ENCODE measurements at regions not wholly inside any gene's neighbourhood (a gene's known extent, or its start where the extent isn't known, plus 50 kb on each side); places are given as distances from the start of the nearest gene placed in this dataset.

DNA sequence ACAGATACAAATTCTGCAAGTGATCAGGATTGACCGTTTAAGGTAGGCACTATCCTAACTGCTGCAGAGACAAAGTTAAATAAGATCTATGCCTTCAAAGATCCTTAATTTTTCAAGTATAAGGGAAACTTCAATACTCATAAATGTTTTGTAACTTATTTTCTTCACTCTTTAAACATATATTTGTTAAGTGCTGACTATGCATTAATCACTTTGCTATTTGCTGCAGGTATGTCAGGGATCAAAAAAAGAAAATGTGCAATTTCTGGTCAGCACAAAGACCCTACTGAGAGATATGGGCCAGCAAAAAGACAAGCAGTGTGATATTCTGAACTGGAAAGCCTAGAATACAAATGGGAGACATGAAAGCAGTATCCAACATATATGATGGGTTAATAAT, 756.1 kb upstream of the PCDH9 start:
- no peaks in the 10 kb centered on the region for H3K36me3 ChIP-seq (ENCODE audit: control insufficient read depth in 3 of 3, insufficient read depth in 2 of 3, low read depth in 1 of 3, low read length in 3 of 3)
- no peaks in the 10 kb centered on the region for H3K9me3 ChIP-seq (ENCODE audit: control insufficient read depth in 2 of 2, insufficient read depth in 1 of 2, low read depth in 1 of 2, low read length in 1 of 2)
- WGBS, 3 donors: 79 to 91% (median 83%) methylated on average over 1 of the region's 1 CpG
- H3K4me1 ChIP-seq (ENCODE audit: control insufficient read depth in 3 of 3, insufficient read depth in 2 of 3, low read depth in 1 of 3, low read length in 2 of 3): no peaks in the 10 kb centered on the region
- no peaks in the 10 kb centered on the region for H3K27me3 ChIP-seq (ENCODE audit: control insufficient read depth in 3 of 3, insufficient read depth in 3 of 3, low read length in 3 of 3)
- DNase-seq (no peak), FAIRE-seq (no peak)
- H3K4me3 ChIP-seq (ENCODE audit: low read depth in 1 of 3, low read length in 3 of 3): no peak overlapping the region
- no peak overlapping the region for H3K27ac ChIP-seq (ENCODE audit: low read depth in 1 of 3, low read length in 2 of 3)

- FAIRE-seq: no peak
Observed at GRCh38 chr13:67977066-67977465, 746.9 kb upstream of the PCDH9 start.

DNA sequence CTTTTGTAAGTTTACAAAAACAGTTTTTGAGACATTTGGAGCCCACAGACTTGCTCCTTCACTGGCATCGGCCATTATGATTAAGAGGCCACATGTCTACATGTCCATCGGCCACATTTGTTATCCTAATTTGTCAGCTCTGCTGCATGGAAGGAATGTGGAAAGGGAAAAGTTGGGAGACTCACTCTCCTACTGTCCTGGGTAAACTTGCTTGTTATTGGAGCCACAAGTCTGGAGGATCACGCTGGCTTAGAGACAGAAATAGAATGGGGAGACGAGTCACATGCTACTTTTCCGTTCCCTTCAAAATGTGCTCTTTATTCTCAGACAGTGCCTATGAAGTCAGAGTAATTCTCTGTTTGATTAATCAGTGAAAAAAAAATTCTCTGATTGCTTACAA, 741.2 kb upstream of the PCDH9 start:
- DNase-seq (no peak), FAIRE-seq (no peak)
- H3K9me3 ChIP-seq (ENCODE audit: control insufficient read depth in 2 of 2, insufficient read depth in 1 of 2, low read depth in 1 of 2, low read length in 1 of 2): no peaks in the 10 kb centered on the region
- H3K4me3 ChIP-seq (ENCODE audit: low read depth in 1 of 3, low read length in 3 of 3): no peak overlapping the region
- 79 to 88% (median 83%) methylated on average over 5 of the region's 5 CpGs for WGBS, 3 donors
- H3K4me1 ChIP-seq (ENCODE audit: control insufficient read depth in 3 of 3, insufficient read depth in 2 of 3, low read depth in 1 of 3, low read length in 2 of 3): no peaks in the 10 kb centered on the region
- no peaks in the 10 kb centered on the region for H3K27me3 ChIP-seq (ENCODE audit: control insufficient read depth in 3 of 3, insufficient read depth in 3 of 3, low read length in 3 of 3)
- H3K36me3 ChIP-seq (ENCODE audit: control insufficient read depth in 3 of 3, insufficient read depth in 2 of 3, low read depth in 1 of 3, low read length in 3 of 3): no peaks in the 10 kb centered on the region
- H3K27ac ChIP-seq (ENCODE audit: low read depth in 1 of 3, low read length in 2 of 3): no peak overlapping the region

More at GRCh38 chr13:67977066-67977465, 746.9 kb upstream of the PCDH9 start:
- H3K4me1 ChIP-seq (ENCODE audit: control insufficient read depth in 3 of 3, insufficient read depth in 2 of 3, low read depth in 1 of 3, low read length in 2 of 3): no peaks in the 10 kb centered on the region
- H3K36me3 ChIP-seq (ENCODE audit: control insufficient read depth in 3 of 3, insufficient read depth in 2 of 3, low read depth in 1 of 3, low read length in 3 of 3): no peaks in the 10 kb centered on the region
- no peak for DNase-seq
- 55 to 81% (median 69%) methylated on average over 2 of the region's 2 CpGs for WGBS, 3 donors
- no peak overlapping the region for H3K27ac ChIP-seq (ENCODE audit: low read depth in 1 of 3, low read length in 2 of 3)
- no peaks in the 10 kb centered on the region for H3K9me3 ChIP-seq (ENCODE audit: control insufficient read depth in 2 of 2, insufficient read depth in 1 of 2, low read depth in 1 of 2, low read length in 1 of 2)
- H3K27me3 ChIP-seq (ENCODE audit: control insufficient read depth in 3 of 3, insufficient read depth in 3 of 3, low read length in 3 of 3): no peaks in the 10 kb centered on the region
- H3K4me3 ChIP-seq (ENCODE audit: low read depth in 1 of 3, low read length in 3 of 3): no peak overlapping the region

DNA sequence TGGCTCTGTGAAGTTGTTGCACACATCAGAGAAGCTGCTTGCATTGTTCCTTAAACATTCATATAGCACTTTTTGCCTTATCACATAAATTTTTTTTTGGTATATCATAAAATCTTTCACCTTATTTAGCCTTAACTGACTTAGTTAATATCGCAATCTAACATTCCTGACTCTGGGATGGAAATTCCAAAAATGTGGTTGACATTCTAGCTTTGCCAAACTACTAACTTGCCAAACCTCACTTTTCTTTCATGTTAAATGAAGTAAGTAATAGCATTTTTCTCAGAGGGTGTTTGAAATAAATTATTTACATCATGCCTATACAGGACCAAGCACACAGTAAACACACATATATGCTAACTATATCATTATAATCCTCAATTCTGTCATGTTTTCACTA, 736.9 kb upstream of the PCDH9 start:
- H3K36me3 ChIP-seq (ENCODE audit: control insufficient read depth in 3 of 3, insufficient read depth in 2 of 3, low read depth in 1 of 3, low read length in 3 of 3): no peaks in the 10 kb centered on the region
- no peaks in the 10 kb centered on the region for H3K27me3 ChIP-seq (ENCODE audit: control insufficient read depth in 3 of 3, insufficient read depth in 3 of 3, low read length in 3 of 3)
- no peaks in the 10 kb centered on the region for H3K4me1 ChIP-seq (ENCODE audit: control insufficient read depth in 3 of 3, insufficient read depth in 2 of 3, low read depth in 1 of 3, low read length in 2 of 3)
- WGBS, 3 donors: 78 to 93% (median 84%) methylated on average over 1 of the region's 1 CpG
- no peak for FAIRE-seq
- H3K4me3 ChIP-seq (ENCODE audit: low read depth in 1 of 3, low read length in 3 of 3): no peak overlapping the region
- H3K9me3 ChIP-seq (ENCODE audit: control insufficient read depth in 2 of 2, insufficient read depth in 1 of 2, low read depth in 1 of 2, low read length in 1 of 2): no peaks in the 10 kb centered on the region
- no peak overlapping the region for H3K27ac ChIP-seq (ENCODE audit: low read depth in 1 of 3, low read length in 2 of 3)
- DNase-seq: no peak

- Histone ChIP-seq H3K4me1 (ENCODE audit: control insufficient read depth in 3 of 3, insufficient read depth in 2 of 3, low read depth in 1 of 3, low read length in 2 of 3) (no peaks in the 10 kb centered on the region), H3K9me3 (ENCODE audit: control insufficient read depth in 2 of 2, insufficient read depth in 1 of 2, low read depth in 1 of 2, low read length in 1 of 2) (no peaks in the 10 kb centered on the region), H3K27ac (ENCODE audit: low read depth in 1 of 3, low read length in 2 of 3) (no peak overlapping the region), H3K27me3 (ENCODE audit: control insufficient read depth in 3 of 3, insufficient read depth in 3 of 3, low read length in 3 of 3) (no peaks in the 10 kb centered on the region), H3K36me3 (ENCODE audit: control insufficient read depth in 3 of 3, insufficient read depth in 2 of 3, low read depth in 1 of 3, low read length in 3 of 3) (no peaks in the 10 kb centered on the region), H3K4me3 (ENCODE audit: low read depth in 1 of 3, low read length in 3 of 3) (no peak overlapping the region)
- FAIRE-seq (no peak), DNase-seq (no peak)
- 60 to 78% (median 63%) methylated on average over 1 of the region's 1 CpG for WGBS, 3 donors
Observed at GRCh38 chr13:67966065-67966464, 735.9 kb upstream of the PCDH9 start.

DNA sequence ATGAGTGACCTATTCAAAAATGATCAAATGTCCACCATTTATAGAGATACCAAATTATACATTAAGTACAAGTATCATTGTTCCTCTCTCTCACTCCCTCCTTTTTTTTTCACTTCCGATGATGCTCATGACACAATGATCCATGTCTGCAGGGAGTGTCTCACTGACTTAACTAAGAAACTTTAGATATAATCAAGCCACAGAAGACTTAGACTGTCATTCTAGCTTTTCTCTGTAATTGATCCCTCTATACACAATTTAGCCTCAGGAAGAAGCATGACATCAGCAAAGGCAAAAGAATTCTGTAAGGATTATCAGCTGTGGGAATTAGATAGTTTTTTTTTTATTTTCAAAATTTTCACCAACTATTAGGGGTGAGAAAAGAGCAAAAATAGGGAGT, 734.9 kb upstream of the PCDH9 start:
- no peaks in the 10 kb centered on the region for H3K9me3 ChIP-seq (ENCODE audit: control insufficient read depth in 2 of 2, insufficient read depth in 1 of 2, low read depth in 1 of 2, low read length in 1 of 2)
- H3K27ac ChIP-seq (ENCODE audit: low read depth in 1 of 3, low read length in 2 of 3): no peak overlapping the region
- no peak overlapping the region for H3K4me3 ChIP-seq (ENCODE audit: low read depth in 1 of 3, low read length in 3 of 3)
- FAIRE-seq (no peak), DNase-seq (no peak)
- H3K27me3 ChIP-seq (ENCODE audit: control insufficient read depth in 3 of 3, insufficient read depth in 3 of 3, low read length in 3 of 3): no peaks in the 10 kb centered on the region
- no peaks in the 10 kb centered on the region for H3K4me1 ChIP-seq (ENCODE audit: control insufficient read depth in 3 of 3, insufficient read depth in 2 of 3, low read depth in 1 of 3, low read length in 2 of 3)
- no peaks in the 10 kb centered on the region for H3K36me3 ChIP-seq (ENCODE audit: control insufficient read depth in 3 of 3, insufficient read depth in 2 of 3, low read depth in 1 of 3, low read length in 3 of 3)
- WGBS, 3 donors: 42 to 79% (median 52%) methylated on average over 1 of the region's 1 CpG

- Histone ChIP-seq H3K27me3 (ENCODE audit: control insufficient read depth in 3 of 3, insufficient read depth in 3 of 3, low read length in 3 of 3) (no peaks in the 10 kb centered on the region), H3K36me3 (ENCODE audit: control insufficient read depth in 3 of 3, insufficient read depth in 2 of 3, low read depth in 1 of 3, low read length in 3 of 3) (no peaks in the 10 kb centered on the region), H3K4me1 (ENCODE audit: control insufficient read depth in 3 of 3, insufficient read depth in 2 of 3, low read depth in 1 of 3, low read length in 2 of 3) (no peaks in the 10 kb centered on the region), H3K4me3 (ENCODE audit: low read depth in 1 of 3, low read length in 3 of 3) (no peak overlapping the region), H3K27ac (ENCODE audit: low read depth in 1 of 3, low read length in 2 of 3) (no peak overlapping the region), H3K9me3 (ENCODE audit: control insufficient read depth in 2 of 2, insufficient read depth in 1 of 2, low read depth in 1 of 2, low read length in 1 of 2) (no peaks in the 10 kb centered on the region)
- DNase-seq (no peak), FAIRE-seq (no peak)
- WGBS, 3 donors: 72 to 83% (median 74%) methylated on average over 2 of the region's 2 CpGs
Observed at GRCh38 chr13:67964091-67964490, 734.0 kb upstream of the PCDH9 start.

GRCh38 chr13:67961331-67961730, 731.2 kb upstream of the PCDH9 start:
- no peaks in the 10 kb centered on the region for H3K9me3 ChIP-seq (ENCODE audit: control insufficient read depth in 2 of 2, insufficient read depth in 1 of 2, low read depth in 1 of 2, low read length in 1 of 2)
- WGBS, 3 donors: 63 to 77% (median 70%) methylated on average over 2 of the region's 2 CpGs
- FAIRE-seq: no peak
- H3K27me3 ChIP-seq (ENCODE audit: control insufficient read depth in 3 of 3, insufficient read depth in 3 of 3, low read length in 3 of 3): no peaks in the 10 kb centered on the region
- H3K36me3 ChIP-seq (ENCODE audit: control insufficient read depth in 3 of 3, insufficient read depth in 2 of 3, low read depth in 1 of 3, low read length in 3 of 3): no peaks in the 10 kb centered on the region
- H3K4me3 ChIP-seq (ENCODE audit: low read depth in 1 of 3, low read length in 3 of 3): no peak overlapping the region
- DNase-seq: no peak
- H3K4me1 ChIP-seq (ENCODE audit: control insufficient read depth in 3 of 3, insufficient read depth in 2 of 3, low read depth in 1 of 3, low read length in 2 of 3): no peaks in the 10 kb centered on the region
- H3K27ac ChIP-seq (ENCODE audit: low read depth in 1 of 3, low read length in 2 of 3): no peak overlapping the region

DNA sequence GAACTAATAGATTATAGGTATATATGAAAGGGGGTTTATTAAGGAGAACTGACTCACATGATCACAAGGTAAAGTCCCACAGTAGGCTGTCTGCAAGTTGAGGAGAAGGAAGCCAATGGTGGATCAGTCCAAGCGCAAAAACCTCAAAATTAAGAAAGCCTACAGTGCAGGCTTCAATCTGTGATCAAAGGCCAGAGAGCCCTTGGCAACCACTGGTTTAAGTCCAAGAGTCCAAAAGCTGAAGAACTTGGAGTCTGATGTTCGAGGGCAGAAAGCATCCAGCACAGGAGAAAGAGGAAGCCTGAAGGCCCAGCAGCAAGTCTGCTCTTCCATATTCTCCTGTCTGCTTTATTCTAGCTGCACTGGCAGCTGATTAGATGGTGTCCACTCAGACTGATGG, 721.3 kb upstream of the PCDH9 start:
- Histone ChIP-seq H3K4me3 (ENCODE audit: low read depth in 1 of 3, low read length in 3 of 3) (no peak overlapping the region), H3K9me3 (ENCODE audit: control insufficient read depth in 2 of 2, insufficient read depth in 1 of 2, low read depth in 1 of 2, low read length in 1 of 2) (no peaks in the 10 kb centered on the region), H3K4me1 (ENCODE audit: control insufficient read depth in 3 of 3, insufficient read depth in 2 of 3, low read depth in 1 of 3, low read length in 2 of 3) (no peaks in the 10 kb centered on the region), H3K36me3 (ENCODE audit: control insufficient read depth in 3 of 3, insufficient read depth in 2 of 3, low read depth in 1 of 3, low read length in 3 of 3) (no peaks in the 10 kb centered on the region), H3K27me3 (ENCODE audit: control insufficient read depth in 3 of 3, insufficient read depth in 3 of 3, low read length in 3 of 3) (no peaks in the 10 kb centered on the region), H3K27ac (ENCODE audit: low read depth in 1 of 3, low read length in 2 of 3) (no peak overlapping the region)
- DNase-seq (no peak), FAIRE-seq (no peak)
- WGBS, 3 donors: 53 to 73% (median 58%) methylated on average over 2 of the region's 2 CpGs
